Chondrocyte (in vitro differentiated cells): ENCODE measurements at regions not wholly inside any gene's neighbourhood (a gene's known extent, or its start where the extent isn't known, plus 50 kb on each side); places are given as distances from the start of the nearest gene placed in this dataset.

Experiments used
- DNase-seq: peaks from one replicate; pipeline ENCODE4 v3.0.0; 2021; ENCODE audit warnings: mixed read lengths, low spot score
- H3K27ac Mint-ChIP-seq: one replicate; pipeline ENCODE4 v1.8.0; 2021; ENCODE audit warnings: mild to moderate bottlenecking, moderate library complexity, mixed read lengths; ENCODE audit not compliant: unreplicated experiment
- H3K27me3 Mint-ChIP-seq: 2 replicates; pipeline ENCODE4 v1.8.0; 2021; ENCODE audit warnings: low read depth, mixed read lengths
- H3K36me3 Mint-ChIP-seq: 2 replicates; pipeline ENCODE4 v1.8.0; 2021; ENCODE audit warnings: low read depth, mixed read lengths
- H3K4me1 Mint-ChIP-seq: 2 replicates; pipeline ENCODE4 v1.8.0; 2021; ENCODE audit warnings: low read depth, mild to moderate bottlenecking, mixed read lengths
- H3K4me3 Mint-ChIP-seq: one replicate; pipeline ENCODE4 v1.8.0; 2021; ENCODE audit warnings: mild to moderate bottlenecking, moderate library complexity, mixed read lengths; ENCODE audit not compliant: unreplicated experiment
- H3K9me3 Mint-ChIP-seq: 2 replicates; pipeline ENCODE4 v1.8.0; 2021; ENCODE audit warnings: low read depth, mixed read lengths
- CTCF ChIP-seq: fragments of 200-600 bp; sonication (generic); IDR thresholded peaks from 2 replicates; pipeline ENCODE4 v1.5.0; 2021; ENCODE audit warnings: antibody characterized with exemption, mild to moderate bottlenecking, moderate library complexity

- Mint-ChIP-seq H3K4me1 (peaks cover 31% of the 10 kb centered on the region), H3K27me3 (no peaks in the 10 kb centered on the region), H3K4me3 (no peak overlapping the region), H3K36me3 (no peaks in the 10 kb centered on the region), H3K9me3 (no peaks in the 10 kb centered on the region), H3K27ac (no peak overlapping the region)
- DNase-seq: no peak
- no peak for TF ChIP-seq CTCF
Observed at GRCh38 chr20:19911810-19912382, 105.3 kb upstream of the NAA20 start.

GRCh38 chr20:19913349-19913748 lies 103.8 kb upstream of the NAA20 start:
- TF ChIP-seq CTCF: no peak
- no peak overlapping the region for H3K27ac Mint-ChIP-seq
- H3K4me3 Mint-ChIP-seq: no peak overlapping the region
- H3K27me3 Mint-ChIP-seq: no peaks in the 10 kb centered on the region
- H3K36me3 Mint-ChIP-seq: no peaks in the 10 kb centered on the region
- DNase-seq: no peak
- H3K9me3 Mint-ChIP-seq: no peaks in the 10 kb centered on the region
- H3K4me1 Mint-ChIP-seq: peaks cover 30% of the 10 kb centered on the region

DNA sequence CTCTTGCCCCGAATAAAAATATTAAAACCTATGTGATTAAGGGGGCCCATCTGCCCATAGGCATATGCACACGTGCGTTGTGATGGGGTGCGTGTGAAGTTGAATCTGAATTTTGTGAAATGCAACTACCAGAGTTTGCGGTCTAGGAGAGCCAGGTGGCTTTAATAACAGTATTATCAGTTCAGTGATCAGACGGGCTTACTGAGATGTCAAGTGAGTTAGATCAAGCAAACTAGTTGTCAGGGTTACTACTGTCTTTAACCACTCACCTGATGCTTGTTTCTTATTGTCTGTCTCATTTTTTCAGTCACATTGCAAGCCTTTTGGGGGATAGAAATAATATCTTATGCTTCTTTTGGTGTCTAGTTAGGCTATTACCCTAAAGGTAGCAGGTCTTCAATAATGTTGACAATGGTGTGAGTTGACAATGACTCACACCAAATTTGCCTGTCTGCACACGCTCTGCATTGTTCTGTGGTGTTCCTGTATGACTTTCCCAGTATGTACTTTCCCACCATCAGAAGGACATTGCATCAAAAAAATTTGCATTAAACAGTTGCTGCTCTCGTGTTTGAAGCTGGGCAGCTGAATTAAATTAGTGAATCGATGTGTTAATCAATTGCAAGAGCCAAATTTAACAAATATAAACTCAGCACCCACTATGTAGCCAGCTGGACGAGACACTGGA lies 103.1 kb upstream of the NAA20 start:
- Mint-ChIP-seq H3K27ac (no peak overlapping the region), H3K36me3 (no peaks in the 10 kb centered on the region), H3K27me3 (no peaks in the 10 kb centered on the region), H3K4me3 (no peak overlapping the region), H3K9me3 (no peaks in the 10 kb centered on the region), H3K4me1 (peaks cover 30% of the 10 kb centered on the region)
- no peak for TF ChIP-seq CTCF
- DNase-seq: no peak

- peaks cover 23% of the 10 kb centered on the region for H3K4me1 Mint-ChIP-seq
- H3K36me3 Mint-ChIP-seq: no peaks in the 10 kb centered on the region
- TF ChIP-seq CTCF: no peak
- no peaks in the 10 kb centered on the region for H3K27me3 Mint-ChIP-seq
- peak overlapping the region; percentile 49 for H3K27ac Mint-ChIP-seq
- H3K4me3 Mint-ChIP-seq: no peak overlapping the region
- DNase-seq: no peak
- no peaks in the 10 kb centered on the region for H3K9me3 Mint-ChIP-seq
Observed at GRCh38 chr20:19915111-19915798, 101.9 kb upstream of the NAA20 start.

DNA sequence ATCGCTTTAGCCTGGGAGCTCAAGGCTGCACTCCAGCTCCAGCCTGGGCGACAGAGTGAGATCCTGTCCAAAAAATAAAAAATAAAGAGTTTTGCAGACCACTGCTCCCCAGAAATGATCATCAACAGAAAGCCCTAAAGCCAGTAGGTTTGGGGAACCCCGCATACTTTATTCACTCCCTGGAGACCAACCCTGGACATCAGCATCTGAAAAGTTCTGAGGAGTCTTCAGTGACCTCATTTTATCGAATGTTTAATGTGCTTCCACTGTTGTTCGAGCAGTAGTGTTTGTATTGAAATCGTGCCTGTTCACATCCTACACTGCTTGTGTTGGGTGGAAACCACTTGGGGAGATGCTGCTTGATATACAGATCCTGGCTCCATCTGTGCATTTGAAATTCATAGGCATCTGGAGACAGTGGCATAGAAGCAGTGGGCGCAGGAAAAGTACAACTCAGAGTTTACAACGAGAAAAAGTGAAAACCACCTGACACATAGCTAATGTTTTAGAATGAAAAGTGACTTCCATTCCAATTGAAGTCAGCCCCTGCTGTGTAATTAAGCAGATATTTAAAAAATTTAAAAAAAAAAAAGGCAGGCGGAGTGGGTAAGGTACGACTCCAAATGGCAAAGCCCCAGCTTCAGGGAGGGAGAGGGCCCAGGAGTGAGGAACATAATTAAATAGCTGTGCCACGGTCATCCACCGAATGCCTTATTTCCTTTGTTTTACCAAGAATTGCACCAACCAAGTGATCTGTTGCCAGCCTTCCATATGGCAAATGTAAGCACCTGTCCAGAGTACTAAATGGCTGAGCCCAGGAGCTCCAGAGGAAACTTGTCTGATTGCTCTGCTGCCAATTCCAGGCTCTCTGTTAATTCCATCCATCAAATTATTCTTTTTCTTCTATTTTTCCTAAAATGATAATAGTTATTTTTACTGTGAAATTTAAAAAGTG lies 100.4 kb upstream of the NAA20 start:
- H3K9me3 Mint-ChIP-seq: no peaks in the 10 kb centered on the region
- no peak overlapping the region for H3K4me3 Mint-ChIP-seq
- H3K36me3 Mint-ChIP-seq: no peaks in the 10 kb centered on the region
- no peaks in the 10 kb centered on the region for H3K27me3 Mint-ChIP-seq
- no peak for TF ChIP-seq CTCF
- H3K27ac Mint-ChIP-seq: no peak overlapping the region
- peaks cover 23% of the 10 kb centered on the region for H3K4me1 Mint-ChIP-seq
- no peak for DNase-seq
